ENCODE measurements at regions not wholly inside any gene's neighbourhood (a gene's known extent, or its start where the extent isn't known, plus 50 kb on each side); places are given as distances from the start of the nearest gene placed in this dataset.

DNA sequence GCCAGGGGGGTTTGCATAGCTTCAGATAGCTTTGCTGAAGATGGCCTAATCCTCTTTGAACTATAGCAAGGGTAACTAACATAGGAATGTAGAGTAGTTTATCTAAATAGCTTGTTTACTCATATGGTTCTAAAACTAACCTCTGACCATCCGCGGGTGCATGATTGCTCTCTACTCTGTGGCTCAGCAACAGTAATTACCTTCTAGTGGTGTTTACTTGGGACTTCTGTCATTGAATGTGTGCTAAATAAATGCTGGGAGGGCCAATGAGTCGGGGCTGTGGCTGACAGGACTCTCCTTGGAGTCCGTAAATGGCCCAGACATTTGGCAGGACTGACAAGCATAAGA lies 1461.9 kb downstream of the UQCRFS1 start:
- ChIA-PET POLR2A (no interaction called here), CTCF (no interaction called here)

GRCh38 chr19:27750391-27751043 lies 1462.4 kb downstream of the UQCRFS1 start:
- no peaks in the 10 kb centered on the region for H3K36me3 ChIP-seq (ENCODE audit: control insufficient read depth in 2 of 2, insufficient read depth in 1 of 2, low read length in 2 of 2)
- no peaks in the 10 kb centered on the region for H3K4me1 ChIP-seq (ENCODE audit: control insufficient read depth, insufficient read depth, low read length)
- TF ChIP-seq SCRT2 (tag by site-specific recombination; IDR thresholded peaks at IDR 0.05), result peak; percentile 80
- TF ChIP-seq TRIM28 (IDR thresholded peaks at IDR 0.05; ENCODE audit: borderline replicate concordance, low read length), result no peak
- TF ChIP-seq ZNF514 (tag by site-specific recombination; IDR thresholded peaks at IDR 0.05), result no peak
- TF ChIP-seq ZNF48 (tag by site-specific recombination; IDR thresholded peaks at IDR 0.05), result no peak
- TF ChIP-seq ZIC2 (tag by site-specific recombination; IDR thresholded peaks at IDR 0.05), result 0 out of 2 replicates have a peak, but pooled peaks have one; percentile 23
- H3K4me3 ChIP-seq (ENCODE audit: low read depth, low read length), result no peak overlapping the region
- ChIA-PET CTCF (interaction anchor here (1.4 kb wide), 1 partner anchor 493 kb away, joined by 3 read pairs; no protein-coding TSS in a partner anchor), POLR2A (interaction anchor here (1.0 kb wide), 1 partner anchor 43 kb away, joined by 3 read pairs; no protein-coding TSS in a partner anchor)
- H3K27ac ChIP-seq (ENCODE audit: extremely low read depth, low read depth, low read length), result no peak overlapping the region
- peaks cover 4% of the 10 kb centered on the region for H3K9me3 ChIP-seq (ENCODE audit: control insufficient read depth, insufficient read depth, low read depth, low read length)

More for the DNA sequence above, 1461.9 kb downstream of the UQCRFS1 start:
- no peak for TF ChIP-seq ZNF133 (tag by site-specific recombination; IDR thresholded peaks at IDR 0.05)
- no peak for TF ChIP-seq ZNF510 (tag by site-specific recombination; IDR thresholded peaks at IDR 0.05; ENCODE audit: insufficient replicate concordance)
- TF ChIP-seq ZNF214 (tag by site-specific recombination; IDR thresholded peaks at IDR 0.05; ENCODE audit: borderline replicate concordance), result no peak
- no peak overlapping the region for H3K4me3 ChIP-seq (ENCODE audit: low read depth, low read length)
- H3K27ac ChIP-seq (ENCODE audit: extremely low read depth, low read depth, low read length), result no peak overlapping the region
- no peaks in the 10 kb centered on the region for H3K36me3 ChIP-seq (ENCODE audit: control insufficient read depth in 2 of 2, insufficient read depth in 1 of 2, low read length in 2 of 2)
- peaks cover 4% of the 10 kb centered on the region for H3K9me3 ChIP-seq (ENCODE audit: control insufficient read depth, insufficient read depth, low read depth, low read length)
- H3K4me1 ChIP-seq (ENCODE audit: control insufficient read depth, insufficient read depth, low read length), result no peaks in the 10 kb centered on the region

DNA sequence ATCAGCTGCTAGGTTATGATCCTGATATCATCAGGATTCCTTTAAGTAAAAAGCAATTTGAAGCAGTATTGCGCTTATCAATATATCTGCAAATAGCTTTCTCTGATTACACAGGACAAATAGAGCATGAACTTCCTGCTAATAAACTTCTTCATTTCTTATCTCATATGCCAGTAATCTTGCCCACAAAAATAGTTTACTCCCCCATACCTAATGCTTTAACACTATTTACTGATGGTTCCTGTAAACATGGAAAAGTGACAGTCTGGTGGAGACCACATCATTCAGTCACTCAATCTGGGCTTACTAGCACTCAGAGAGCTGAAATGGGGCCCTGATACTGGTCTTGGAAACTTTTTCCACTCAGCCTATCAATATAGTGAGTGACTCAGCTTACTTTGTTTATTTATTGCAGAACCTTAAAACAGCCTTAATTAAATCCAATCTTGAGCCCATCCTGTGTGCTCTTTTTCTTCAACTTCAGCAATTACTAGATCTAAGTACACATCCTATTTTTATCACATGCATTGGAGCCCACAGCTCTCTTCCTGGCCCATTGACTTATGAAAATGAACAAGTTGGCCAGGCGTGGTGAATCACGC lies 1464.3 kb downstream of the UQCRFS1 start:
- TF ChIP-seq, protein P1, sequence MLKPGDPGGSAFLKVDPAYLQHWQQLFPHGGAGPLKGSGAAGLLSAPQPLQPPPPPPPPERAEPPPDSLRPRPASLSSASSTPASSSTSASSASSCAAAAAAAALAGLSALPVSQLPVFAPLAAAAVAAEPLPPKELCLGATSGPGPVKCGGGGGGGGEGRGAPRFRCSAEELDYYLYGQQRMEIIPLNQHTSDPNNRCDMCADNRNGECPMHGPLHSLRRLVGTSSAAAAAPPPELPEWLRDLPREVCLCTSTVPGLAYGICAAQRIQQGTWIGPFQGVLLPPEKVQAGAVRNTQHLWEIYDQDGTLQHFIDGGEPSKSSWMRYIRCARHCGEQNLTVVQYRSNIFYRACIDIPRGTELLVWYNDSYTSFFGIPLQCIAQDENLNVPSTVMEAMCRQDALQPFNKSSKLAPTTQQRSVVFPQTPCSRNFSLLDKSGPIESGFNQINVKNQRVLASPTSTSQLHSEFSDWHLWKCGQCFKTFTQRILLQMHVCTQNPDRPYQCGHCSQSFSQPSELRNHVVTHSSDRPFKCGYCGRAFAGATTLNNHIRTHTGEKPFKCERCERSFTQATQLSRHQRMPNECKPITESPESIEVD (tag by site-specific recombination; IDR thresholded peaks at IDR 0.05), result 0 out of 2 replicates have a peak, but pooled peaks have one; percentile 7
- TF ChIP-seq ZNF266 (tag by site-specific recombination; IDR thresholded peaks at IDR 0.05; ENCODE audit: low read depth), result no peak
- no peaks in the 10 kb centered on the region for H3K4me1 ChIP-seq (ENCODE audit: control insufficient read depth, insufficient read depth, low read length)
- no peaks in the 10 kb centered on the region for H3K36me3 ChIP-seq (ENCODE audit: control insufficient read depth in 2 of 2, insufficient read depth in 1 of 2, low read length in 2 of 2)
- no peak overlapping the region for H3K4me3 ChIP-seq (ENCODE audit: low read depth, low read length)
- H3K27ac ChIP-seq (ENCODE audit: extremely low read depth, low read depth, low read length), result no peak overlapping the region
- ChIA-PET CTCF (interaction anchor here (0.7 to 0.9 kb wide), 2 partner anchors 24 to 150 kb away, joined by 3 read pairs; no protein-coding TSS in a partner anchor), POLR2A (no interaction called here)
- peaks cover 4% of the 10 kb centered on the region for H3K9me3 ChIP-seq (ENCODE audit: control insufficient read depth, insufficient read depth, low read depth, low read length)

DNA sequence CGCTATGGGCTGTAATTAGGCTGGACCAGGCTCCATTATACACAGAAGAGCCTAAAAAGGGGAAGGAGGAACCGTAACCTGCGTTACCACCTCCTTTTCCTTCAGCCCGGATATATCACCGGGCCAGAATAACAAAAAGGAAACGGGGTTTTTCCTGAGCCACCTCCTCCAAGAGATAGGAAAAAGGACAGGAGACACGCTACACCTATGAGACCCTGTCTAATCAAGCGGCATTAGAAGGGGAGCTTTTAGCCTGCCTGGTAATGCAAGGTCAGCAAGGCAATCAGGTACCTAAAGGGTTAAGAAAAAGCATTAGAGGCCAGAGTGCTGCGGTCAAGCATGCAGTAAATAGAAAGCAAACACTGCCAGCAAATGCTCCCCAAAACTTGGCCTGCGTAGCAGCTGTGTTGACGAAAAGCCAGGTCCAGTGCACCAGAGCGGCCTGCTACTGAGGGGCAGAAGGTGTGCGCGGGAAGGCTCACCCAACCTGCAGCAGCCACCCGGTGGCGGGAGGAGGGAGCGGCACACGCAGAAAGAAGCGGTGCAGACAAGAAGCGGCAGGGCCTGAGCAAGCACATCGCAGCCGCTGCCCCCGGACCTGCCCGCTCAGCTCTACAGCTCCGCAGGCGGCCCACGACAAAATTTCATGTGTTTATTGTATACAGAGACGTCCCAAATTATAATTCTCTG lies 1466.1 kb downstream of the UQCRFS1 start:
- no peaks in the 10 kb centered on the region for H3K4me1 ChIP-seq (ENCODE audit: control insufficient read depth, insufficient read depth, low read length)
- no peaks in the 10 kb centered on the region for H3K36me3 ChIP-seq (ENCODE audit: control insufficient read depth in 2 of 2, insufficient read depth in 1 of 2, low read length in 2 of 2)
- H3K9me3 ChIP-seq (ENCODE audit: control insufficient read depth, insufficient read depth, low read depth, low read length), result peaks cover 4% of the 10 kb centered on the region
- POLR2A ChIA-PET, result no interaction called here
- H3K4me3 ChIP-seq (ENCODE audit: low read depth, low read length), result no peak overlapping the region
- TF ChIP-seq ZNF202 (tag by site-specific recombination; IDR thresholded peaks at IDR 0.05; ENCODE audit: borderline replicate concordance) (0 out of 2 replicates have a peak, but pooled peaks have one; percentile 31), ZIC2 (tag by site-specific recombination; IDR thresholded peaks at IDR 0.05) (no peak)
- CTCF ChIA-PET, result no interaction called here
- H3K27ac ChIP-seq (ENCODE audit: extremely low read depth, low read depth, low read length), result no peak overlapping the region
